Stimulated activated naive CD8-positive, alpha-beta T cell treated with anti-CD3 and anti-CD28 coated beads, Interleukin-15, Interleukin-2, amounts not matched to agents 100 ng/mL and 50 ng/mL, for 24 hours (primary cell): ENCODE measurements at regions not wholly inside any gene's neighbourhood (a gene's known extent, or its start where the extent isn't known, plus 50 kb on each side); places are given as distances from the start of the nearest gene placed in this dataset.
"Not testable (repeated sequence)": the region's sequence is repeated elsewhere in the genome, so short reads cannot be mapped to it uniquely, and the experiment has no call there.

Experiments
- H3K27ac Mint-ChIP-seq: one replicate; pipeline ENCODE4 v1.8.0; 2021; ENCODE audit warnings: mild to moderate bottlenecking, mixed read lengths
- H3K27me3 Mint-ChIP-seq: one replicate; pipeline ENCODE4 v1.8.0; 2021; ENCODE audit warnings: mixed read lengths
- H3K36me3 Mint-ChIP-seq: one replicate; pipeline ENCODE4 v1.8.0; 2021; ENCODE audit warnings: low read depth, mixed read lengths
- H3K4me1 Mint-ChIP-seq: one replicate; pipeline ENCODE4 v1.8.0; 2021; ENCODE audit warnings: low read depth, mixed read lengths
- H3K4me3 Mint-ChIP-seq: one replicate; pipeline ENCODE4 v1.8.0; 2021; ENCODE audit warnings: mild to moderate bottlenecking, mixed read lengths
- H3K9me3 Mint-ChIP-seq: one replicate; pipeline ENCODE4 v1.8.0; 2021; ENCODE audit warnings: mixed read lengths

DNA sequence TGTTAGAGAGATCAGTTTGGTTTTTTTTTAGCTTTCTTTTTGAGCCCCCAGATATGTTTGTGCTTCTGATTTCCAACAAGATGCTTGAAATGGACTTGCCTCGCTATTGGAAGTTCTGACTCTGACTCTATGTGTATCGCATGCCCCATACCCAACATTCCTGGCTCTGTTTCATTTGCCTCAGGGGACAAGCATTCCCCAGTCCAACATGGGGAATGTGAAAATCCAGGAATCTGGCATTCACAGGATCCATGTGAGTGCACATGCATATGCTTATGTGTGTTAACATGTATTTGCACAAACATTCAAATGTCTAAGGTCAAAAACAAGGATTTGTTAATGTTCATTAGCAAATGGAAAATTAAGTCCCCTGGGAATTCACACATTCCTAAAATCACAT is 233.9 kb downstream of the TLR4 start:
- Mint-ChIP-seq H3K27me3 (peaks cover 10% of the 10 kb centered on the region), H3K4me1 (peaks cover 3% of the 10 kb centered on the region), H3K36me3 (no peaks in the 10 kb centered on the region), H3K4me3 (no peak overlapping the region), H3K27ac (no peak overlapping the region), H3K9me3 (peaks cover 6% of the 10 kb centered on the region)

DNA sequence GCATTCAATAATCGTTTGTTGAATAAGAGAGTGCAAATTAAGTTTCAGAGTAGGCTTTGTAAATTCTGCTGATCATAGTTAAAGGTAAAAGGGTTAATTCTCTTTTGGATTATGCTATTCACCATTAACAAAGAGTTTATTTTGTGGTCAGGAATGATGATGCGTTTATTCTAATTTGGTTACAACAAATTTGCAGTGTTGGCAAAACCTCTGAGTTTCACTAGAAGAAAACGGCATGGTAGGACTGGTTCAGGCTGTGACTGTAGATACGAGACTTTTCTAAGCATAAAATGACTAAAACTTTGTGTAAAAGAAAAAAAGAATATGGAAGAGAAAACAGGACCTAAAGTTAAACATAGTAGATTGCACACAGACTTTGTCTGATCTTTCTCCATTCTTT is 234.7 kb downstream of the TLR4 start:
- peaks cover 10% of the 10 kb centered on the region for H3K27me3 Mint-ChIP-seq
- no peak overlapping the region for H3K4me3 Mint-ChIP-seq
- no peak overlapping the region for H3K27ac Mint-ChIP-seq
- H3K36me3 Mint-ChIP-seq, result no peaks in the 10 kb centered on the region
- H3K4me1 Mint-ChIP-seq, result peaks cover 3% of the 10 kb centered on the region
- H3K9me3 Mint-ChIP-seq, result peaks cover 6% of the 10 kb centered on the region

DNA sequence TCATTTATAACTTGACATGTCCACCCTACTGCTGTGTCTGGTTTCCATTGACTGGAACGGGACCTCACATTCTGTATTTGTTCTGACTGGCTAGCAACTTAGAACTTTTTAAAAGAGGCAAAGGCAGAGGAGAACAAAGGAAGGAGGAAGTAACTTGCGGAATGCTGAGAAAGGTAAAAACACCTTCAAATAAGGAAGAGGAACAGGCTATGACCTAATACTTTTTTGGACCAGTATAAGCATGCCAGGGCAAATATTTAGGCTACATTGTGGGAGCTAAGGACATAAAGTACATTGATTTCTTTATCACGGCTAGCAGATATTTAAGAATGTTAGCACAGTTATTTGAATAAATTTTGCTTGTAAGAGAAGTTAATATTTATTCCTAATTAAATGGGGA is 240.5 kb downstream of the TLR4 start:
- H3K4me1 Mint-ChIP-seq, result not testable (repeated sequence)

DNA sequence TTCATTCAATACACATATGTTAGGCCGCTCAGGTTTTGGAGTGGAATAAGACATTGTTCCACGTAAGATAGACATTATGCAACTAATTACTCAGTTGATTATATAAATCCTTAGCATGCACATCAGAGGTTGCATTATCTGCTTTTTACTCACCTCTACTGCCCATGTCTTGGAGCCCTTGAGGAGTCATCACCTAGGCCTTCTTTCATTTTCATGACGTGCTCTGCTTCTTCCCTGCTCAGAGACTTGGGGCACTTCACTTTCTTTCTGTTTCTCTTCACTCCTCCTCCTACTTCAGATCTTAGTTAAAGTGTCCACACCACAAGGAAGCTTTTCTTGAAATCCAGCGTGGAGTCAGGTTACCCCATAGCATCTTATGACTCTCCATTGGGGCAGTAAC is 241.1 kb downstream of the TLR4 start:
- no peaks in the 10 kb centered on the region for H3K36me3 Mint-ChIP-seq
- H3K9me3 Mint-ChIP-seq, result no peaks in the 10 kb centered on the region
- no peak overlapping the region for H3K27ac Mint-ChIP-seq
- H3K27me3 Mint-ChIP-seq, result no peaks in the 10 kb centered on the region
- H3K4me3 Mint-ChIP-seq, result no peak overlapping the region
- H3K4me1 Mint-ChIP-seq, result no peaks in the 10 kb centered on the region

More for the DNA sequence above, 240.5 kb downstream of the TLR4 start:
- H3K4me3 Mint-ChIP-seq, H3K9me3 Mint-ChIP-seq, H3K36me3 Mint-ChIP-seq, H3K27me3 Mint-ChIP-seq, H3K27ac Mint-ChIP-seq: not testable (repeated sequence)

DNA sequence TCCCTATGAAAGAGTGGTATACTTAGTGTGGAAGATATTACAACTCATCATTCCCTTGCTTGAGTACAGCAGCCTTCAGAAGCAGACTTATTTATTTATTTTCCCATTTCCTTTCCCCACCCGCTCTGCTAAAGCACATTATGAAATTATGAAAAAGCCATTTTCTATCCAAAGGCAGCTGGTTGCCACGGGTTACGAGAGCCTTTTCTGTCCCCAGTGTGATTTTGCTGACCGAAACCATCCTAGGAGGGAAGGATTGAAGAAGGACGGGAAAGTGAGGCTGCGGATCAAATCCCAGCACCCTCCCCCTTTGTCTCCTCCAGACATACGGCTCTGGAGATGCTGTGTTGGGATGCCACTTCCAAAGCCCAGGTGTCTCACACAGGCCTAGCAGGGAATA is 246.9 kb downstream of the TLR4 start:
- Mint-ChIP-seq H3K36me3 (no peaks in the 10 kb centered on the region), H3K4me1 (no peaks in the 10 kb centered on the region), H3K9me3 (peaks cover 4% of the 10 kb centered on the region), H3K27me3 (no peaks in the 10 kb centered on the region), H3K4me3 (no peak overlapping the region), H3K27ac (no peak overlapping the region)

DNA sequence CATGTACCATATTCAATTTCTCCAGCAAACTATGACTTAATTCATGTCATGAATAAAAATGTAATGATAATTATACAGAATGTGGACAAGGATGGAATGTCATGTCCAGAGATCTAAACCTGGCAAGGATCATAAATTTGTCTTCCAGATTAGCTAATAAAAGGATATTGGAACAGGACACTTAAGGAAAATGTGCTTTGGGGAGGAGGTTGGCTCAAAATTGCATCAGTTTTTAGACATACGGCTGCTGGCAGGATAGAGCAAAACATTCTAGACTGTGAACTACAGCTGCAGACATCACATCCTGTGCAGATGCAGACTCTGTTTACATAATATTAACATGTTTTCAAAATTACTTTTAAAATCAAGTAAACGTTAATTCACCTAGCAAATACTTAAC is 248.4 kb downstream of the TLR4 start:
- H3K27me3 Mint-ChIP-seq, result no peaks in the 10 kb centered on the region
- H3K4me1 Mint-ChIP-seq, result no peaks in the 10 kb centered on the region
- no peak overlapping the region for H3K4me3 Mint-ChIP-seq
- H3K27ac Mint-ChIP-seq, result no peak overlapping the region
- H3K9me3 Mint-ChIP-seq, result peaks cover 4% of the 10 kb centered on the region
- H3K36me3 Mint-ChIP-seq, result no peaks in the 10 kb centered on the region

DNA sequence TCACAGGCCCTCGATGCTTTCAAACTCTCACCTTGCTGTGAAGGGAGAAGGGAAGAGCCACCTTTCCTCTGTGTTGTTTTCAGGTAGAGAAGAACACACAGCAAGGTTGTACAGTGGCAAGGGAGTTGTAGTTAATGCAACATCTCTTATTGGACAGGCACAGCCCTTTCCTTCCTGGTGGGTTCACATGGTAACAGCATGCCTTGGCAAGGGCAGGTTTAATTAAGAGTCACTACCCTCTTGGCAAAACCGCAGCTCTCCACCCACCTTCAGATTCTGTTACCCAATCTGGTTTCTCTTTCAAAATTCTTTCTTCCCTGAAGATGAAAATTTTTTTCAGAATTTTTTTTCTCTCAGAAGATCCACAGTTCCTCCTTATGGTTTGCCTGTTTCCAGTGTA is 253.1 kb downstream of the TLR4 start:
- Mint-ChIP-seq H3K36me3 (no peaks in the 10 kb centered on the region), H3K9me3 (no peaks in the 10 kb centered on the region), H3K4me3 (no peak overlapping the region), H3K27ac (no peak overlapping the region), H3K4me1 (no peaks in the 10 kb centered on the region), H3K27me3 (no peaks in the 10 kb centered on the region)

DNA sequence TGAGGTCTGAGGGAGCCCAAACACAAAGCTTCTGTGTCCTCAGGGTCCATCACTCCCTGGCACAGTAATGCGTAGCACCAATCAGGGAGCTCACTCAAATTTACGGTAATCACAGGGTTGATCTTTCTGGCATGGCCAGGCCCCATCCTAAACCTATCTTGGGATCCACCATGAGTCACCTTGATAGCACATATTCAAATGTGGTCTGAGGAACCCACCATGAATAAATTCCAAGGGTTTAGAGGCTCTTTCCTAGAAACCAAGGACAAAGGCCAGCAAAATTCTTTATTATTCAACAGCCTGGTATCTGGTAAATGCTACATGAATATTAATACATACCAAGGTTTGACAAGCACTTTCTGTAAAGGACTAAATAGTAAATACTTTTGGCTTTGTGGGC is 254.5 kb downstream of the TLR4 start:
- no peaks in the 10 kb centered on the region for H3K36me3 Mint-ChIP-seq
- no peak overlapping the region for H3K27ac Mint-ChIP-seq
- no peaks in the 10 kb centered on the region for H3K27me3 Mint-ChIP-seq
- no peaks in the 10 kb centered on the region for H3K4me1 Mint-ChIP-seq
- no peak overlapping the region for H3K4me3 Mint-ChIP-seq
- no peaks in the 10 kb centered on the region for H3K9me3 Mint-ChIP-seq

DNA sequence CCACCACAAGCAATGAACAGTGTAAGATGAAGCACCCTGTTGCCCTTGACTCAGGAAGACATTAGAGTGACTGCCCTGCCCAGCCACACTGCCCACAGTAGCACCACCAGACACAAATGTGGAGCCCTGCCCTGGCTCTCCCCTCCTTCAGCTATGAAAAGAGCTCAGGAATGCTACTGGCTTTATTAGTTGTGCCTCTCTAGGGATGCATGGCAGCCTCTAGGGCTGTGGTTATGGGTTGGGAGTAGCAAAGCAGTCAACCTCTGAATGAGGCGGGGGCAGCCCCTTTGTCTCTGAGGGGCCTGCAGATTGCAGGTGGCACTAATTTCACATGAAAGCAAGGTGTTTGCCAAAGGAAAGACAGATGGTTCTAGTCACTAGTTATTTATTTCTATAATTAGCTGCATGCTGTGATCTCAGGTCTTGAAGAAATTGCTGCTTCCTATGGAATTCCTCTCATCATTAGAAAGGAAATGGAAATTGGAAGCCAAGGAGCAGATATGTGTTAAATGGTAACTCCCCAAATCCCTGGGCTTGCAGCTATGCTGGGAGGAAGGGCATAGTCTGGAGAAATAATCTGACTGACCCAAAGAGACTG is 259.4 kb downstream of the TLR4 start:
- no peaks in the 10 kb centered on the region for H3K9me3 Mint-ChIP-seq
- no peaks in the 10 kb centered on the region for H3K4me1 Mint-ChIP-seq
- H3K36me3 Mint-ChIP-seq, result no peaks in the 10 kb centered on the region
- no peak overlapping the region for H3K27ac Mint-ChIP-seq
- no peaks in the 10 kb centered on the region for H3K27me3 Mint-ChIP-seq
- no peak overlapping the region for H3K4me3 Mint-ChIP-seq

DNA sequence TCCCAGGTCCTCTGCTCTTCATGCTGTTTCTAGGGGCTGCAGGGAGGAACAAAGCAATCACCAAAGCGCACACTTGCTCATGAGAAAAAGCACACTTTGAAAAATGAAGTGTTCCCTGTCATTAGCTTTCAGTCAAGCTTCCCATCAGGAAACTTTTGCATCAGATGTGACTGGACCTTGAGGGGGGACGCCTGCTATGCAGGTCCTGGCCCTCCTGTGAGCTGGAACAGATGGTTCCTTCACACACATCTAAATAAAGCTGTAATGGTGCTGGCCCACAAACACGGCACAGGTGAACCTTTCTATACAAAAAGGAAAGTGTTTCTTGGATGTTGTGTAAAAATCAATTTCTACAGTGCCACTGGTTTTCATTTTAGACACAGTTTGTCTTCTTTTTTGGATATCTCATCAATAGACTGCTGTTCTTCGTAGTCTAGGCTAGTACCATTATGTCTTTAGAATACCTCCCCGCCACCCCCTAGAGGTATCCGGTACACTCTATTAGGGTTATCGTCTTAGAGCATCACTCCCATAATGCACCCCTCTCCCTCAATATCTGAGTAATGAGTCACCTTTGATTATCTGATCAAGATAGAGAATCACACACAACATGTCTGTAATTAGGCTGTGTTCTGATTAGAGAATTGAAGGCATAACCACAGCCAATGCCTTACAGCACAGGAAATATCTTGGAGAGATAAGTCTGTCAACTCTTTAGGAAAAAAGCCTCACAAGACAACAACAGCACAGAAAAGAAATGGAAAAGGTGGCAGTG is 266.3 kb downstream of the TLR4 start:
- Mint-ChIP-seq H3K4me1 (no peaks in the 10 kb centered on the region), H3K27me3 (no peaks in the 10 kb centered on the region), H3K9me3 (no peaks in the 10 kb centered on the region), H3K27ac (no peak overlapping the region), H3K4me3 (no peak overlapping the region), H3K36me3 (no peaks in the 10 kb centered on the region)

DNA sequence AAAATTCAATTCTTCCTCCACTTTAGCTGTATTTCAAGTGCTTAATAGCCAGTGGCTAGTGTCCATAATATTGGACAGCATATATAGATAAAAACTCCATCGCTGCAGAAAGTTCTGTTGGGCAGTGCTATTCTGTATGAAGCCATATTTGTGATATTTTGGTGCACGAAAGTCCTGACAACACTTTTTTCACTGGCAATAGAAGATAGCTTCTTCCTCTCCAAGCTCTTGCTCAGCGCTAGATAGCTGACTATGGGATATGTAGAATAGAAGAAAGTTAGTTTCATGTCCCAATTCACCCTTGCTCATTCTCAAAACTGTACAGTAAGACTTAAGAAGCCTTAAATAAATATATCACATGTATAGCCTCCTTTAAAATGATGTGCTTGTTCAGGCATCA is 269.9 kb downstream of the TLR4 start:
- H3K4me1 Mint-ChIP-seq, result no peaks in the 10 kb centered on the region
- no peaks in the 10 kb centered on the region for H3K9me3 Mint-ChIP-seq
- no peaks in the 10 kb centered on the region for H3K27me3 Mint-ChIP-seq
- H3K4me3 Mint-ChIP-seq, result no peak overlapping the region
- H3K36me3 Mint-ChIP-seq, result no peaks in the 10 kb centered on the region
- H3K27ac Mint-ChIP-seq, result no peak overlapping the region

DNA sequence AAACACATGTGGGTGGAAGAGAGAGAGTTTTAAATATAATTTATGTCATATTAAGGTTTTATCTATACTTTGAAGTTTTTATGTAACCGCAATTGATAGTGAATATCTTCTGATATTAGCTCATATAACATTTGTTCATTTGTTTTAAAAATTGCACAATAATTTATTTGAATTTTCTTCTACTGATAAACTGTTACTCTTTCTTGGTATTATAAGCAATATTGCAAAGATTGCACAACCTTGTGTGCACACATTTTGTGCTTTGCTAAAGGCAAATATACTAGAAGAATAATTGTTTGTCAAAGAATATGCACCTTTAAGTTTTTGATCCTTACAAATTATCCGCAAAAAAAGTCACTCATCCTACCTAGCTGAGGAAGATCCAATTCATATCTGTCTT is 275.7 kb downstream of the TLR4 start:
- Mint-ChIP-seq H3K36me3 (no peaks in the 10 kb centered on the region), H3K4me1 (no peaks in the 10 kb centered on the region), H3K4me3 (no peak overlapping the region), H3K27me3 (peaks cover 8% of the 10 kb centered on the region), H3K27ac (no peak overlapping the region), H3K9me3 (no peaks in the 10 kb centered on the region)

DNA sequence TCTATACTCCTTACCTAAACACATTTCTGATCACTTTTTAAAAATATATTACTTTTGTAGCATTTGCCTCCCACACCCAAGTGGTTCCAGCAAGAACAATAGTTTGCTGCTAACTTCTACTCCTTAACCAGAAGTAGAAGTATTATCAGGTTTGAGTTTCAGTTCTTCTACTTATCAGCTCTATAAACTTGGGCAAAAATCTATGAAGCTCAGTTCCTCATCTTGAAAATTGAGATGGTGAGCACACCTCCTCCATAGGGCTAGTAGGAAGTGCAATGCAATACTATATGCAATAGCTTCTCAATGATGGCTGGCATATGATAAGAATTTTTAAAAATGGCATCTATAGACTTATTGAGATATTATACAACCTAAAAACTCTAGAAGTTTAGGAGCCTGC is 283.7 kb downstream of the TLR4 start:
- Mint-ChIP-seq H3K36me3 (no peaks in the 10 kb centered on the region), H3K27ac (no peak overlapping the region), H3K27me3 (peaks cover 3% of the 10 kb centered on the region), H3K9me3 (no peaks in the 10 kb centered on the region), H3K4me3 (no peak overlapping the region), H3K4me1 (no peaks in the 10 kb centered on the region)

DNA sequence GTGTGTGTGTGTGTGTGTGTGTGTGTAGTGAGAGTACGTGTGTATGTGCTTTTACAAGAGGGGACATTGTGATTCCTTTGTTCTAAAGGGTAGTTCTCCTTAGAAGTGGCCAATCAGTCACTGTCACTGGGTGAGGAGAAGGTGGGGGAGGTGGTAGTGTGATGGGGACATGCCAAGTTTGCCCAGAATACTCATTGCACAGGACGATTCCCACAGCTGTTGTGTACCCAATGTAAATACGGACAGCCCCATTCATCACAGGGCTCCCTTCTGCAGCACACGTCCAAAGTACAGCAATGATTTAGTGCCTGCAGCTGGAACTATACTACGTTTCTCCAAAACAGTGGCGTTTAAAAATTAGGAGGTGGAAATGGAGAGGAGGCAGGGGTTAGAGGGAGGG is 287.8 kb downstream of the TLR4 start:
- H3K36me3 Mint-ChIP-seq, result no peaks in the 10 kb centered on the region
- no peak overlapping the region for H3K4me3 Mint-ChIP-seq
- no peaks in the 10 kb centered on the region for H3K4me1 Mint-ChIP-seq
- no peaks in the 10 kb centered on the region for H3K9me3 Mint-ChIP-seq
- H3K27me3 Mint-ChIP-seq, result peaks cover 5% of the 10 kb centered on the region
- H3K27ac Mint-ChIP-seq, result no peak overlapping the region

DNA sequence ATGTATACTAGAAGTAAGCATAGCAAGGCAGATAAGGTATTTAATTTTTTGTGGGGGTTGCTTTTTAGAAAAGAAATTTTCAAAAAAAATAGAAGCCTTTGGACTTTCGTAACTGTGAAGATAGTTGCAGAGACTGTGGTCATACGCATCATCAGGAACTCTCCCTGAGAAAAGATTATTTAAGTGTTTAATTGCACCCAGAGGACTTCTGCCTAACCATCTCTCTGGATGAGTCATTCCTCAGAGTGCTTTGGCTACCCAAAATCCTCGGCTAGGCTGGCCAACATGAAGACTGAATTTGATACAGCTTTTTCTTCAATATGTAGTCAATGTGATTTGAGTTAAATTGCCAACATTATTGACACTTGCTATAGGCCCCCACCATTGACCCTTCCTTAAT is 296.4 kb downstream of the TLR4 start:
- Mint-ChIP-seq H3K4me3 (no peak overlapping the region), H3K9me3 (no peaks in the 10 kb centered on the region), H3K27me3 (no peaks in the 10 kb centered on the region), H3K27ac (no peak overlapping the region), H3K4me1 (no peaks in the 10 kb centered on the region), H3K36me3 (no peaks in the 10 kb centered on the region)

DNA sequence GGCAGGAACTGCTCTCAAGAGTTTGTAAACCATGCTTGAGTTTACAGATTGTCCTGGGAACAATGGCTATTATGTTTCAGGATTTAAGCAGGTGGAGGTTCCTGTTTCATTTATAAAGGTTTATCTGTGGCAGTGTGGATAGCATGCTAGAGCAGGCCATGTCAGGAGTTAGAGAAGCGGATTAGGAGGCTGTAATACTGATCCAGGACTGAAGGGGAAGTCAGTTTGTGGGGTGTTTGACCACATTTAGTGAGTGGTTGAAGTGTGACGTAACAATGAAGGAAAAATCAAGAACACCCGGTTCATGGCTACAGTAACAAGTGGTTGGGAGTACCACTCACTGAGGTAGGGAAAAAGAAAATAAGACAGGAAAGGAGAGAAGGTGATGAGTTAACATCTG is 299.0 kb downstream of the TLR4 start:
- no peaks in the 10 kb centered on the region for H3K9me3 Mint-ChIP-seq
- H3K27ac Mint-ChIP-seq, result no peak overlapping the region
- no peak overlapping the region for H3K4me3 Mint-ChIP-seq
- no peaks in the 10 kb centered on the region for H3K27me3 Mint-ChIP-seq
- no peaks in the 10 kb centered on the region for H3K36me3 Mint-ChIP-seq
- no peaks in the 10 kb centered on the region for H3K4me1 Mint-ChIP-seq
